RWPE1 (cell line): ENCODE measurements at regions not wholly inside any gene's neighbourhood (a gene's known extent, or its start where the extent isn't known, plus 50 kb on each side); places are given as distances from the start of the nearest gene placed in this dataset.
"Not testable (repeated sequence)": the region's sequence is repeated elsewhere in the genome, so short reads cannot be mapped to it uniquely, and the experiment has no call there.

ENCODE experiments used
- CTCF ChIA-PET: fragments of 350-600 bp; sonication (Branson Sonifier 250); formaldehyde crosslinking; extraction: SDS; loops from one replicate; lab custom pipeline; 2021; lab: Yijun Ruan, JAX
- POLR2A ChIA-PET: fragments of 400-600 bp; formaldehyde crosslinking; extraction: SDS; loops from one replicate; lab custom pipeline; 2020; ENCODE audit warnings: antibody characterized with exemption; ENCODE audit not compliant: low non-redundant PET; lab: Yijun Ruan, JAX
- DNase-seq: peaks from one replicate; pipeline ENCODE4 v3.0.0; 2012; ENCODE audit warnings: low spot score
- H3K27ac ChIP-seq: fragments of 450-650 bp; 2 replicates; pipeline ENCODE4 v1.5.1; 2017
- TF ChIP-seq, protein P1 (sequence below): fragments of 450-650 bp; conservative IDR thresholded peaks from 2 replicates; pipeline ENCODE4 v1.5.1; 2017; ENCODE audit warnings: low read depth, mild to moderate bottlenecking

DNA sequence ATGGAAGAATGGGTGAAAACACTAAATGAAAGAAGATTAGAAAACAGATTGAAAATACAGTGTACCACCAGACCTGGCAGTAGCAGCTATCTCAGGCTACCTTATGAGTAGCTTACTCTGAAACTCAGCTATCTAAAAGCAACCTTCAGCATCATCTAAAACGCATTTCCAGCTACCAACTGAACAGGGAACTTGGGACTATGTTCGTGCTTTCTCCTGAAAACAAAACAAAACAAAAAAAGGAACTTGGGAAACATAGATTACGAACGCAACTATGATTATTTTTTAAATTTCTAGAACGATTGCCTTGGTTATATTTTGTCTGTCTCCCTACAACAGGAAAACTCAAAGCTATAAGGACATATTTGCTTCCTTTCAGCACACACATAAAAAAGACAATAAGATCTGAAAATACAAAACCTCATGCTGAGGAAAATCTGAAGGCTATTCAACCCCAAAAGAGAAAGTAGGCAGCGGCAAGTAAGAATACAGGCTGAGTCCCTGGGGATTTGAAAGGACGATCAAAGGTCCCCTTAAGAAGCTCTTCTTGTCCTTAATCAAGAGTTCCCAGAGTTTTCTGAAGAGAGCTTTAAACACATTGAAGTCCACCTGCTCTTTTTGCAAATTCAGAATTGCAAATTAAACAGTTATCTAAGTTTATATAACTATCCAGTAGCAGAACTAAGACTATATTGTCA, 53.4 kb downstream of the OR2K2 start:
- POLR2A ChIA-PET, result no interaction called here
- DNase-seq, result no peak
- H3K27ac ChIP-seq, result no peak overlapping the region
- CTCF ChIA-PET, result no interaction called here
- TF ChIP-seq, protein P1, sequence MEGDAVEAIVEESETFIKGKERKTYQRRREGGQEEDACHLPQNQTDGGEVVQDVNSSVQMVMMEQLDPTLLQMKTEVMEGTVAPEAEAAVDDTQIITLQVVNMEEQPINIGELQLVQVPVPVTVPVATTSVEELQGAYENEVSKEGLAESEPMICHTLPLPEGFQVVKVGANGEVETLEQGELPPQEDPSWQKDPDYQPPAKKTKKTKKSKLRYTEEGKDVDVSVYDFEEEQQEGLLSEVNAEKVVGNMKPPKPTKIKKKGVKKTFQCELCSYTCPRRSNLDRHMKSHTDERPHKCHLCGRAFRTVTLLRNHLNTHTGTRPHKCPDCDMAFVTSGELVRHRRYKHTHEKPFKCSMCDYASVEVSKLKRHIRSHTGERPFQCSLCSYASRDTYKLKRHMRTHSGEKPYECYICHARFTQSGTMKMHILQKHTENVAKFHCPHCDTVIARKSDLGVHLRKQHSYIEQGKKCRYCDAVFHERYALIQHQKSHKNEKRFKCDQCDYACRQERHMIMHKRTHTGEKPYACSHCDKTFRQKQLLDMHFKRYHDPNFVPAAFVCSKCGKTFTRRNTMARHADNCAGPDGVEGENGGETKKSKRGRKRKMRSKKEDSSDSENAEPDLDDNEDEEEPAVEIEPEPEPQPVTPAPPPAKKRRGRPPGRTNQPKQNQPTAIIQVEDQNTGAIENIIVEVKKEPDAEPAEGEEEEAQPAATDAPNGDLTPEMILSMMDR, result no peak

DNA sequence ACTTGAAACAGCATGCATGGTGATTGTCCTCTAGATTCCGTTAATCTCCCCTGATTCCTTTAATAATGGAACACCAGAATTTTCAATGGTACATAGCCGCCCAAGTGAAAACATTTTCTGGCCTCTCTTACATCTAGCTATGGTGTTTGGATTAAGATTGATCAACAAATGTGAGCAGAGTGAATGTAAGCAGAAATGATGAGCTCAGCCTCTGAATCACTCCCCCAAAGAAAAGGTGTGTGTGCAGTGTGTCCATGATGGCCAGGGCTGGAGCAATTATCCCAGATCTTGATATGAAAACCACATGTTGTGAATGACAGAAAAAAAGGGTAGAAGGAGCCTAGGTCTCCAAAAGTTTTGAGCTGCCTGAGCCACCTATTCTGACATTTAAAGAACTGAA, 55.3 kb downstream of the OR2K2 start:
- ChIA-PET POLR2A (no interaction called here), CTCF (no interaction called here)
- TF ChIP-seq, protein P1, result no peak
- H3K27ac ChIP-seq, result no peak overlapping the region
- DNase-seq, result no peak

DNA sequence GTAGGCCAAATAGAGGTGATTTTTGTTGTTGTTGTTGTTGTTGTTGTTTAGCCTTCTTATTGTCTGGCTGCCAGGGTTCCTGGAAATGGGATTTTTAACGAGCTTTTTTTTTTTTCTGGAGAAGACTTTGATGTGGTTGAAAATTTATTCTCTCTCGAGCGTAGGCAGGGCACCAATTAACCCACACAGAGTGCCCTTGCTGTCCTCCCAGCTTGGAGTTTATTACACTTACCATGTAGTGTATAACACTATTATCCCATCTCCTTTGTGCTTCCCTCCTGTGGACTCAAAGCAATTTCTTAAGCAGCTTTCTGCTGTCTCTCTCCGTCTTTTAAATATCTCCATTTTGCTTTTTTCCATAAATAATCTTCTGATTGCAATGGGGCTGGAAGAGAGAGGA, 57.4 kb downstream of the OR2K2 start:
- no peak for DNase-seq
- TF ChIP-seq, protein P1, result no peak
- CTCF ChIA-PET, result interaction anchor here (0.6 kb wide), 1 partner anchor 509 kb away, joined by 3 read pairs; no protein-coding TSS in a partner anchor
- H3K27ac ChIP-seq, result no peak overlapping the region
- POLR2A ChIA-PET, result interaction anchor here (0.6 kb wide), 2 partner anchors 12 to 826 kb away, joined by 3 to 4 read pairs; no protein-coding TSS in a partner anchor

DNA sequence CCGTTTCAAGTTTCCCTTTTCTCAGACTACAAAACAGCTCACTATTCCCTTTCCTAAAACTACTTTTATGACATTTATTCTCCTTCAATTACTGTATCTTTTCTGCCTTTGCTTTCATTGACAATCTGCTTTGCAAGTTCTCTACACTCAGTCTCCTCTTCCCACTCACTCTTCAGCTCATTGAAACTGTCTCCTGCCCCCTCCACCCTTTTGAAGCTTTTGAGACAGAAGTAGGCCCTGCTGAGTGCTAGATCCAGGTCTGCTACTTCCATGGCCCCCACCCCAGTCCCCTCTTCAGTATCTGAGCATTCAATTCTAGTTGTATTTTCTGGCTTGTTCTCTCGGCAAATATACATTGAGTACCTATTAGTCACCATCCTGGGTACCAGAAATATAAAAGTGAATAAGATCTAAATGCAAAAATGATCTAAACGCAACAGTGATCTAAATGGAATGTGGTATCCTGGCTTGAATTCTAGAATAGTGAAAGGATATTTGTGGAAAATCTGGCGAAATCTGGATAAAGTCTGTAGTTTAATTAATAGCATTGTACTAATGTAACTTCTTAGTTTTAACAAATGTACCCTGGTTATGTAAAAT, 58.4 kb downstream of the OR2K2 start:
- no peak for DNase-seq
- TF ChIP-seq, protein P1, result no peak
- no peak overlapping the region for H3K27ac ChIP-seq
- ChIA-PET POLR2A (no interaction called here), CTCF (no interaction called here)

DNA sequence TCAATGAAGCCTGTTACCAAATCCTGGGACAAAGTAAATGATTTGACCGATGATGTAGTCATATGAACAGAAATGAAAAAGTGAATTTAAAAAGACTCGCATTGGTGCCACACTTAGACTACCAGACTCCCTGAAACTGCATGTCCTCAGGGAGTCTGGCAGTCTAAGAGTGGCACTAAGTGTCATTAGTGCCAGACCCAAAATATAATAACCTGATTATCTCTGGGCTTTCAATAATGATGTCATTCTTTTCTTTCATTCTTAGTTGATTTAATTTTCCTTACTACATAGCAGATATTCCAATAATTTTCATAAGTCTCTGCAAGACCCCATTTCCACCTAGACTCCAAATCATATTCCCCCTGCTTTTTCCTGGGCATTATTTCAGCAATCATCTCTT, 59.0 kb downstream of the OR2K2 start:
- no peak overlapping the region for H3K27ac ChIP-seq
- ChIA-PET POLR2A (no interaction called here), CTCF (no interaction called here)
- TF ChIP-seq, protein P1, result no peak
- DNase-seq, result no peak

DNA sequence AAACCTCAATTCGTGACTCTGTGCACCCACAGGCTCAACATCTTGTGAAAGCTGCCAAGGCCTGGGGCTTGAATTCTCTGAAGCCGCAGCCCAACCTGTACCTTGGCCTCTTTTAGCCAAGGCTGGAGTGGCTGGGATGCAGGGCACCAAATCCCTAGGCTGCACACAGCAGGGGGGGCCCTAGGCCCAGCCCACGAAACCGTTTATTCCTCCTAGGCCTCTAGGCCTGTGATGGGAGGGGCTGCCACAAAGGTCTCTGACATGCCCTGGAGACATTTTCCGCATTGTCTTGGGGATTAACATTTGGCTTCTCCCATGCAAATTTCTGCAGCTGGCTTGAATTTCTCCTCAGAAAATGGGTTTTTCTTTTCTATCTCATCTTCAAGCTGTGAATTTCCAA, 64.0 kb downstream of the OR2K2 start:
- POLR2A ChIA-PET, H3K27ac ChIP-seq, CTCF ChIA-PET, DNase-seq: not testable (repeated sequence)

DNA sequence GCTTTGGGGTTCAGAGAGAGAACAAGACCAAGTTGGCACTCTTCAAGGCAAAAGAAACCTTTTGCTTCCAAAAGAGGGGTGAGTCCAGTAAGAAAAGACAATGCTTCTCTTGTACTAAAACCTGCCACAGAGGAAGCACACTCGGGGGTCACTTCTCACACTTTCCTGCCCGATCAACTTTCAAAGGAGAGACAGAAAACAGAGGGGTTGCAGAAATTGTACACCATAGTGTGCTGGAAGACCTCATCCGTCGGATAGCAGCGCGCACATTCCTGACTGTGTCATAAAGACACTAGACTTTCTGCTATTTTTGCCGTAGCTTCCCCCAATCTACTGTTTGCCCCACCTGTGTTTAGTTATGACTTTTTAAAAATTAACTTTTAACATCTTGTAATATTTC, 66.9 kb downstream of the OR2K2 start:
- no peak for DNase-seq
- TF ChIP-seq, protein P1, result no peak
- ChIA-PET CTCF (no interaction called here), POLR2A (no interaction called here)
- H3K27ac ChIP-seq, result no peak overlapping the region
